Activated naive CD4-positive, alpha-beta T cell treated with anti-CD3 and anti-CD28 coated beads, Interleukin-2, amount 10 ng/mL, durations not matched to agents 7 days and 5 days (primary cell): ENCODE measurements at regions not wholly inside any gene's neighbourhood (a gene's known extent, or its start where the extent isn't known, plus 50 kb on each side); places are given as distances from the start of the nearest gene placed in this dataset.

ENCODE experiments used
- CTCF ChIA-PET: fragments of 350-600 bp; sonication (Branson Sonifier 250); formaldehyde crosslinking; loops from one replicate; lab custom pipeline; 2021; ENCODE audit warnings: antibody characterized with exemption; lab: Charles Lee
- DNase-seq: peaks from one replicate; pipeline ENCODE4 v3.0.0-alpha.2; 2020
- H3K27ac Mint-ChIP-seq: one replicate; pipeline ENCODE4 v1.8.0; 2021; ENCODE audit warnings: mild to moderate bottlenecking, moderate library complexity, mixed read lengths
- H3K27me3 Mint-ChIP-seq: one replicate; pipeline ENCODE4 v1.8.0; 2021; ENCODE audit warnings: mild to moderate bottlenecking, mixed read lengths
- H3K36me3 Mint-ChIP-seq: one replicate; pipeline ENCODE4 v1.8.0; 2021; ENCODE audit warnings: mixed read lengths
- H3K4me1 Mint-ChIP-seq: one replicate; pipeline ENCODE4 v1.8.0; 2021; ENCODE audit warnings: mixed read lengths
- H3K4me3 Mint-ChIP-seq: one replicate; pipeline ENCODE4 v1.8.0; 2021; ENCODE audit warnings: mild to moderate bottlenecking, moderate library complexity, mixed read lengths
- H3K9me3 Mint-ChIP-seq: one replicate; pipeline ENCODE4 v1.8.0; 2021; ENCODE audit warnings: mixed read lengths

- peaks cover 41% of the 10 kb centered on the region for H3K27me3 Mint-ChIP-seq
Measured at GRCh38 chr3:127488740-127489139, 101.8 kb downstream of the TPRA1 start.

GRCh38 chr3:127488141-127488672, 102.3 kb downstream of the TPRA1 start:
- CTCF ChIA-PET = no interaction called here
- Mint-ChIP-seq H3K4me3 (no peak overlapping the region), H3K27ac (no peak overlapping the region), H3K36me3 (no peaks in the 10 kb centered on the region), H3K27me3 (peaks cover 45% of the 10 kb centered on the region), H3K9me3 (no peaks in the 10 kb centered on the region), H3K4me1 (peaks cover 14% of the 10 kb centered on the region)
- DNase-seq = no peak

More at GRCh38 chr3:127488740-127489139, 101.8 kb downstream of the TPRA1 start:
- H3K4me3 Mint-ChIP-seq = no peak overlapping the region
- CTCF ChIA-PET = no interaction called here
- peaks cover 8% of the 10 kb centered on the region for H3K4me1 Mint-ChIP-seq
- no peak overlapping the region for H3K27ac Mint-ChIP-seq
- no peak for DNase-seq
- H3K9me3 Mint-ChIP-seq = no peaks in the 10 kb centered on the region
- H3K36me3 Mint-ChIP-seq = no peaks in the 10 kb centered on the region

DNA sequence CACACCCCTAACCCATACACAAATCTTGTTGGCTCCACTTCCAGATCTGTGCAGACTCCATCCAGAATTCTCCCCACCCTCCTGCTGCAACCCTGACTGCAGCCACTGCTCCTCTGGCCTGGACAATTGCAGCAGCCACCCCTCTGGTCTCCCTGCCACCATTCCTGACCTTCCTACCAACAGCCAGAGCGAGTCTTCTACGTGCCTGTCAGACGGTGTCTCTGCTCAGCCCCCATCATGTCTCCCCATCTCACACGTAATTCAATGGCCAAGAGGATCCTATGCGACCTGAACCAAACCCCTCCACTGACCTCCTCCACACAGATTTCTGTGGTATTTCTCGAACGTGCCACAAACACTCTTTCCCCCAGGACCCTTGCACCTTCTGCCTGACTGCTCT, 103.3 kb downstream of the TPRA1 start:
- no peaks in the 10 kb centered on the region for H3K9me3 Mint-ChIP-seq
- no peaks in the 10 kb centered on the region for H3K36me3 Mint-ChIP-seq
- no peak overlapping the region for H3K27ac Mint-ChIP-seq
- H3K27me3 Mint-ChIP-seq = peaks cover 43% of the 10 kb centered on the region
- peaks cover 17% of the 10 kb centered on the region for H3K4me1 Mint-ChIP-seq
- no peak for DNase-seq
- CTCF ChIA-PET = no interaction called here
- no peak overlapping the region for H3K4me3 Mint-ChIP-seq

DNA sequence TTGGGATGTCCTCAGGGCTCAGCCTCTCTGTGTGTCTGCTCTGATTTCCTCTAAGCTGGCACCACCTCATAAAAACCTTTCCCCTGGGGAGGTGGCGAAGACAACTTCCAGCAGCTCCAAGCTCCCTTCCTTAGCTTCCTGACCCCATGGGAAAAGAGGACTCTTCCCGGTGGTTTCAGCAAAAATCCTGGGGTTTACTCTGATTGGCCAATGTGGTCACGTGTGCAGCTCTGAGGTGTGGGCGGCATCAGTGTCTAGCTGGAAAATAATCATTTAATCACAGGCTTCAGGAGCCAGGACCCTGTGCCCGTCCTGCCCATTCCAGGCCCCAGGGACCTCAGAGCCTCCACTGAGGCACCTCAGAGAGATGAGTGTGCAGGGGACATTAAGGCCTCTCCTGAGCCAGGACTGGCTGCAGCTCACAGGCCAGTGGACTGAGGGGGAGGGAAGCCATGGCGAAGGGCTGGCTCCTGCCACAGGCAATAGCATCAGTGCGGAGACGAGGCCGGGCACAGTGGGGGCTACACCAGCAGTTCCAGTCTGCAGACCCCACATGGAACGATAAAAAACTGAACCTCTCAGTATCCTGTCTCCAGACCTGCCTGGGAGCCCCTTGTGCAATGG, 104.1 kb downstream of the TPRA1 start:
- peaks cover 17% of the 10 kb centered on the region for H3K4me1 Mint-ChIP-seq
- H3K4me3 Mint-ChIP-seq = no peak overlapping the region
- no peak overlapping the region for H3K27ac Mint-ChIP-seq
- H3K9me3 Mint-ChIP-seq = no peaks in the 10 kb centered on the region
- CTCF ChIA-PET = no interaction called here
- no peak for DNase-seq
- peaks cover 43% of the 10 kb centered on the region for H3K27me3 Mint-ChIP-seq
- no peaks in the 10 kb centered on the region for H3K36me3 Mint-ChIP-seq

DNA sequence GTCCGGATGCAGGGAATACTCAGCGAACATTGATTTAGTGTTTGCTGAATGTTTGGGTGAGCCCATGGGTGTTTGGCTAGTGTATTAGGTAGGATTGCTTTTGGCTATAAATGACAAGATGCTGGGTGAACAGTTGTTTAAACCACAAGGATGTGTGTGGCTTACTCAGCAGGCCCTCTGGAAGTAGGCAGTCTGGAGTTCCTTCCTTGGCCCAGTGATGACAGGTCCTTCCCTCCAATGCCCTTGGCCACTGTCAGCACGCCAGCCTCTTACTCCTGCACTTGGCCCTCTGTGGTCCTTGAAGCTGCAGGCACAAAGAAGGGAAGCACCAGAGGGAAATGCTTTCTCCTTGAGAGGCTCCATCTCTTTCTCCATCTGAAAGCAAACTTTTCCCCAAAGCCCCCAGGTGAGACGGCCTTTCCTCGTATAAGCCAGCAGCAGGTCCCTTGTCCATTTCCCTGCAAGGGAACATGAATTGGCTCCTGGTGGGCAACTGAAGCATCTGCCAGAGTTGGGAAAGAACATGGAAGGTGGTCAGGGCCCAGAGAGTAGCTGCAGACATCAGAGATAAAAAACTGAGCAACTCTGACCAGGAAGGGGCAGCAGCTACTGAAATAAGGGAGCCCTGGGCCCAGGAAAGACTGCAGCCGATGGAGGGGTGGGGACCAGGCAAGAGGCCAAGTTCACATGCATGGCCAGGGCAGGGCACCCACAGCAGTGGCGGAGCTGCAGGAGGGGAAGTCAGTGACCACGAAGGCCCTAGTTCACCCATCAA, 105.0 kb downstream of the TPRA1 start:
- CTCF ChIA-PET = no interaction called here
- Mint-ChIP-seq H3K27me3 (peaks cover 45% of the 10 kb centered on the region), H3K4me1 (peaks cover 17% of the 10 kb centered on the region), H3K27ac (no peak overlapping the region), H3K9me3 (no peaks in the 10 kb centered on the region), H3K36me3 (no peaks in the 10 kb centered on the region), H3K4me3 (no peak overlapping the region)
- no peak for DNase-seq

DNA sequence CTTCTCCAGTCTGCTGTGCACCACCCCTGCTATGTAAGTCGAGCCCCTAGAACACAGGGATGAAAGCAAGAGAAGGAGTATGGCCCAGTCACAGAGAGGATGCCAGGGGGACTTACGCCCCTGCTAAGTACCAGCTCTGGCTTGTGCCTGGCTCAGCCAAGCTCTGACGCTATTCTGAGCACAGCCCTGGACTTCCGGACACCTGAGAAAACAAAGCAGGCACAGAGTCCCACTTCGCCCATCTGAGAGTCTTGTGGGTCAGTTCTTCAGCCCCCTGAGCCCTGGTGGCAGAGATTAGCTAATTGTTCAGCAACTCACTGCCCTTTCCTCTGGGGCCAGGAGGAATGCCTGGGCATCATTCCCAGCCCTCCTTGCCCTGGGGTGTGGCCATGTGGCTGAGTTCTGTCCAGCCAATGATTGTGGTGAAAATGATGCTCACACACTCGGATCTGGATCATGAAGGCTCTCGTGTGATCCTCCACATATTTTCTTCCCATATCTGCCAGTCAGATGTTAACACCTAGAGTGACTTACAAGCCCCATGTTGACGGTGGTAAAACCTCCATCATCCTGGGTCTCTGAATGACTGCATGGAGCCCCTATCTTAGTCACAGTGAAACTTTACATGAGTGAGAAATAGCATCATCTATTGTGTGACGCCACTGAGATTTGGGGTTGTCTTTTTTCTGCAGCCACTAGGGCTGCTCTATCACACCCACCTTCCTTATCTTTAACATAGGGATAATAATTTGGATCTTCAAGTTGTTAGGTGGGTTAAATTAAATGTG, 105.7 kb downstream of the TPRA1 start:
- no peak for DNase-seq
- CTCF ChIA-PET = interaction anchor here (0.7 kb wide), 1 partner anchor 12 kb away, joined by 3 read pairs; no protein-coding TSS in a partner anchor
- peaks cover 17% of the 10 kb centered on the region for H3K4me1 Mint-ChIP-seq
- H3K36me3 Mint-ChIP-seq = no peaks in the 10 kb centered on the region
- peaks cover 45% of the 10 kb centered on the region for H3K27me3 Mint-ChIP-seq
- no peak overlapping the region for H3K4me3 Mint-ChIP-seq
- H3K9me3 Mint-ChIP-seq = no peaks in the 10 kb centered on the region
- H3K27ac Mint-ChIP-seq = no peak overlapping the region

DNA sequence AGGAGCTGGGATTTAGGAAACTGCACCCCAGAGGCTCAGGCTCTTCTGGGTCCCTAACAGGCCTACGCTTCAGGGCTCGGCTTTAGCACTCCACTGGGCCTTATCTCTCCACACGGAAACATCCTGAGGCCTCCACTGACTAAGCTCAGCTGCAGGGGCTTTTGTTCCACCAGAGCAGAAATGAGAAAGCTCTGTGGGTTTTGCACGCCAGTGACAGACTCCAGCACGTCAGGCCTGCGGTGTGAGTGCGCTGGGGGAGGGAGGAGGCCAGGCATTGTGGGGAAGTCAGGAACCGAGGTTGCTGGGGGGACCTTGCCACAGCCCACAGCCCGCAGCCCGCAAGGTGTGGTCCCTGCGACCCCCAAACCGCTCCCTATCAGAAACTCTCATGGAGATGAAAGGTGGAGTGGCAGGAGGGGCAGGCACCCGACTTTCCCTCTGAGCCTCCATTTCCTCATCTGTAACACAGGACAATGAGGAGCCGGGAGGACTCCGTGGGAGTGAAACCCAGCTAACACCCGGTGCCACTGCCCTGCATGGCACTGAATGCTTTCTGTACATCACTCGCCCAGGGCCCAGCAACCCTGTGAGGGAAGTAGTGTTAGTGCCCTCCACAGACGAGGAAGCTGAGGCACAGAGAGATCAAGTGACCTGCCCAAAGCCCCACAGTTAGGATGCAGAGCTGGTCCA, 106.5 kb downstream of the TPRA1 start:
- peaks cover 48% of the 10 kb centered on the region for H3K27me3 Mint-ChIP-seq
- H3K27ac Mint-ChIP-seq = no peak overlapping the region
- H3K4me3 Mint-ChIP-seq = no peak overlapping the region
- CTCF ChIA-PET = interaction anchor here (0.7 to 1.3 kb wide), 2 partner anchors 11 to 64 kb away, joined by 3 to 5 read pairs; no protein-coding TSS in a partner anchor
- H3K4me1 Mint-ChIP-seq = peaks cover 17% of the 10 kb centered on the region
- no peaks in the 10 kb centered on the region for H3K36me3 Mint-ChIP-seq
- no peaks in the 10 kb centered on the region for H3K9me3 Mint-ChIP-seq
- peak; percentile 46 for DNase-seq

DNA sequence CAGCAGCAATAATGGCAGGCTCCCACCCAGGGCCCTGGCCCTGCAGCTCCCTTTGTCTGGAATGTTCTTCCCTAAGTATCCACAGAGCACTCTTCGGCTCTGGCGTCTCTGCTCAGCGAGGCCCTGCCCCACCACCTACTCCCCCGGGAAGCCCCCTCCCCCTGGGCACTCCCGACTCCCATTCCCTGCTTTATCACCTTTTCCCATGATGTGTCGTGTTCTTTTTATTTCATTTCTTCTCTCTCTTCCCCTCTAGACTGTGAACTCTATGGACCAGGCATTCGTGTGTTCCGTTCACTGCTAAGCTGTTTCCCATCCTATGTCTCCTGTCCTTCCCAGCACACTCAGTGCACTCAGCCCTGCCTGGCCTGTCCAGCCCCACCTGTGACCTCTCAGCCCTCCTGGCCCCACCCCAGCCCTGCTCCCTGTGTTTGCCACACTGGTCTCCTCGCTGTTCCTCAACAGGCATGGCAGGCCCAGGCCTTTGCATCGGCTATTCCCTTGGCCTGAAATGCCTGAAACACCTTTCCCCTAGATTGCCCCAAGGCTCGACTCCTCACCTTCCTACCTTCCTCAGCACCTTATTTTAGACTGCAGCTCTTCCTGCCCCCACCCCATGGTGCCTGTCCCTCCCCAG, 107.4 kb downstream of the TPRA1 start:
- CTCF ChIA-PET = interaction anchor here (1.3 kb wide), 1 partner anchor 65 kb away, joined by 5 read pairs; no protein-coding TSS in a partner anchor
- H3K27ac Mint-ChIP-seq = no peak overlapping the region
- no peak overlapping the region for H3K4me3 Mint-ChIP-seq
- peaks cover 48% of the 10 kb centered on the region for H3K27me3 Mint-ChIP-seq
- H3K9me3 Mint-ChIP-seq = no peaks in the 10 kb centered on the region
- peaks cover 17% of the 10 kb centered on the region for H3K4me1 Mint-ChIP-seq
- no peaks in the 10 kb centered on the region for H3K36me3 Mint-ChIP-seq
- no peak for DNase-seq

- H3K27me3 Mint-ChIP-seq = peaks cover 48% of the 10 kb centered on the region
- no peak overlapping the region for H3K27ac Mint-ChIP-seq
- H3K4me3 Mint-ChIP-seq = no peak overlapping the region
- H3K36me3 Mint-ChIP-seq = no peaks in the 10 kb centered on the region
- no peak for DNase-seq
- CTCF ChIA-PET = interaction anchor here (1.3 kb wide), 1 partner anchor 66 kb away, joined by 5 read pairs; no protein-coding TSS in a partner anchor
- no peaks in the 10 kb centered on the region for H3K9me3 Mint-ChIP-seq
- peaks cover 17% of the 10 kb centered on the region for H3K4me1 Mint-ChIP-seq
Measured at GRCh38 chr3:127482216-127483004, 108.1 kb downstream of the TPRA1 start.

DNA sequence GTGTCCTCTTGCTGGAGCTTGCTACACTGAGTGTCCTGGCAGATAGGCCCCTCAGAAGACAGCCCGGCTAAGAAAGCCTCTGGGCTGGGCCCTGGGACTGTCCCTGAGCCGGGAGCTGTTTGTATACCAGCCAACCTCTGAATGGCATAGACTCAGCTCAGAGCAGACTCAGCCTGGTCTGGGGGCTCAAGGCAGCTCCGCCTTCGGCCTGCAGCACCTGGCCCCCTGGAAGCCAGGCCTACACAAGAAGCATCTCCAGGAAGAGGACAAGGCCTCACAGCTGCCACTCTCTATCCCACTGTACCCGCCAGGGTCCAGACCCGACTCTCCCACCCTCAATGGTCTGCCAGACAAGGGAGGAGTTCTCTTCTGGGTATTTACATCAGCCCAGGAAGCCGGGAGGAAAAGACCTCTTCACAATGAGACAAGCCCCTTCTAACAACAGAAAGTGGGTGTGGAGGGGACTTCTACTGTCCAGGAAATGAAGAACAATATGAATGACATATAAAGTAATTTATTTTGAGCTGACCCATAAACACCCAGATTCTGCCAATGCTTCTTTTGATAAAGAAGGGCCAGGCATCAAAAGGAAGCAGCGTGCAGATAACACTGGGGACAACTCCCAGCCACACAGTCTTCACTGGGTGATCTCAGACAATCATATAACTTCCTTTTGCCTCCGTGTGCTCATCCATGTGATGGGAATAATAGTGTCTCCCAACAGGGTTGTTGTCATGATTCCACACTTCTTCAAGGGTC, 110.2 kb downstream of the TPRA1 start:
- Mint-ChIP-seq H3K27ac (no peak overlapping the region), H3K4me1 (peaks cover 17% of the 10 kb centered on the region), H3K27me3 (peaks cover 30% of the 10 kb centered on the region), H3K4me3 (no peak overlapping the region), H3K9me3 (no peaks in the 10 kb centered on the region), H3K36me3 (no peaks in the 10 kb centered on the region)
- no peak for DNase-seq
- CTCF ChIA-PET = no interaction called here

DNA sequence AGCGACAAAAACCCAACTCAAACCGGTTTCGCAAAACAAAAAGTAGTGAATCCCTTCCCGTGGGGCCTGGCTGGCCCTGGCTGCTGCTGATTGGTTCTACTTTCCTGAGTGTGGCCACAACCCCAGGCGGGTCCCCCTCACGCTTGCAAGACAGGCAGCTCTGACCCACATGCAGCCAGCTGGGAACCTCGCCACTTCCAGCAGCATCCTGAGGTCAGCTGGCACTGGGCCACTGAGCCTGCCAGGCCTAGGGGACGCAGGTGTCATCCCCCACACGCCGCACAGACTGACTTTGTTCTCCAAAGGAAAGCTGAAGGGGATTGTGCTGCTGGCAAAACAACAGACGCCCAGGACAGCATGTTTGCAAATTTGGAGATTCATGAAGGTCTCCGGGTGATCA, 111.1 kb downstream of the TPRA1 start:
- no peak for DNase-seq
- Mint-ChIP-seq H3K27me3 (peaks cover 22% of the 10 kb centered on the region), H3K9me3 (no peaks in the 10 kb centered on the region), H3K36me3 (no peaks in the 10 kb centered on the region), H3K4me3 (no peak overlapping the region), H3K27ac (no peak overlapping the region), H3K4me1 (peaks cover 15% of the 10 kb centered on the region)
- CTCF ChIA-PET = no interaction called here

- no peak for DNase-seq
- CTCF ChIA-PET = no interaction called here
- Mint-ChIP-seq H3K27me3 (peaks cover 19% of the 10 kb centered on the region), H3K9me3 (no peaks in the 10 kb centered on the region), H3K4me1 (peaks cover 11% of the 10 kb centered on the region), H3K4me3 (no peak overlapping the region), H3K27ac (no peak overlapping the region), H3K36me3 (no peaks in the 10 kb centered on the region)
Measured at GRCh38 chr3:127478922-127479321, 111.6 kb downstream of the TPRA1 start.
